ENCODE measurements at regions not wholly inside any gene's neighbourhood (a gene's known extent, or its start where the extent isn't known, plus 50 kb on each side); places are given as distances from the start of the nearest gene placed in this dataset.

- H3K4me1 ChIP-seq = no peaks in the 10 kb centered on the region
- H3K4me3 ChIP-seq = no peak overlapping the region
- H3K36me3 ChIP-seq = no peaks in the 10 kb centered on the region
- H3K27me3 ChIP-seq = no peaks in the 10 kb centered on the region
- intact Hi-C loops (cut with DNase I) = no loop called here
- TF ChIP-seq CTCF (IDR thresholded peaks at IDR 0.05) (no peak), POLR2A (IDR thresholded peaks at IDR 0.05) (no peak), POLR2AphosphoS5 (IDR thresholded peaks at IDR 0.05; ENCODE audit: insufficient read depth in 1 of 2, low read depth in 1 of 2) (no peak)
- no peaks in the 10 kb centered on the region for H3K9me3 ChIP-seq
- no peak overlapping the region for H3K27ac ChIP-seq
- peak in 1 of 2 donors; percentile 77 for DNase-seq (ENCODE audit: extremely low spot score in 2 of 2)
Observed at GRCh38 chr10:128237710-128238109, 111.5 kb upstream of the MKI67 start.

GRCh38 chr10:128241023-128241422 is 114.8 kb upstream of the MKI67 start:
- no peak overlapping the region for H3K27ac ChIP-seq
- H3K36me3 ChIP-seq = no peaks in the 10 kb centered on the region
- H3K27me3 ChIP-seq = no peaks in the 10 kb centered on the region
- intact Hi-C loops (cut with DNase I) = no loop called here
- no peaks in the 10 kb centered on the region for H3K4me1 ChIP-seq
- TF ChIP-seq POLR2A (IDR thresholded peaks at IDR 0.05) = no peak
- no peak for TF ChIP-seq CTCF (IDR thresholded peaks at IDR 0.05)
- TF ChIP-seq POLR2AphosphoS5 (IDR thresholded peaks at IDR 0.05; ENCODE audit: insufficient read depth in 1 of 2, low read depth in 1 of 2) = no peak
- no peak overlapping the region for H3K4me3 ChIP-seq
- no peaks in the 10 kb centered on the region for H3K9me3 ChIP-seq
- DNase-seq (ENCODE audit: extremely low spot score in 2 of 2) = no peak

GRCh38 chr10:128242641-128243040 is 116.4 kb upstream of the MKI67 start:
- Histone ChIP-seq H3K36me3 (no peaks in the 10 kb centered on the region), H3K4me1 (no peaks in the 10 kb centered on the region), H3K4me3 (no peak overlapping the region), H3K9me3 (no peaks in the 10 kb centered on the region), H3K27ac (no peak overlapping the region), H3K27me3 (no peaks in the 10 kb centered on the region)
- DNase-seq (ENCODE audit: extremely low spot score in 2 of 2) = no peak
- intact Hi-C loops (cut with DNase I) = no loop called here
- no peak for TF ChIP-seq CTCF (IDR thresholded peaks at IDR 0.05)
- no peak for TF ChIP-seq POLR2A (IDR thresholded peaks at IDR 0.05)

GRCh38 chr10:128245026-128245425 is 118.8 kb upstream of the MKI67 start:
- DNase-seq (ENCODE audit: extremely low spot score in 2 of 2) = peak in 1 of 2 donors; percentile 22
- no peaks in the 10 kb centered on the region for H3K36me3 ChIP-seq
- no peak overlapping the region for H3K27ac ChIP-seq
- no peaks in the 10 kb centered on the region for H3K4me1 ChIP-seq
- H3K4me3 ChIP-seq = no peak overlapping the region
- no peaks in the 10 kb centered on the region for H3K9me3 ChIP-seq
- H3K27me3 ChIP-seq = no peaks in the 10 kb centered on the region
- TF ChIP-seq CTCF (IDR thresholded peaks at IDR 0.05) = no peak
- no peak for TF ChIP-seq POLR2A (IDR thresholded peaks at IDR 0.05)
- no peak for TF ChIP-seq POLR2AphosphoS5 (IDR thresholded peaks at IDR 0.05; ENCODE audit: insufficient read depth in 1 of 2, low read depth in 1 of 2)
- intact Hi-C loops (cut with DNase I) = no loop called here

- intact Hi-C loops (cut with DNase I) = no loop called here
Observed at GRCh38 chr10:128247576-128247975, 121.4 kb upstream of the MKI67 start.

More at GRCh38 chr10:128247576-128247975, 121.4 kb upstream of the MKI67 start:
- Histone ChIP-seq H3K4me3 (no peak overlapping the region), H3K27me3 (no peaks in the 10 kb centered on the region), H3K27ac (no peak overlapping the region), H3K9me3 (no peaks in the 10 kb centered on the region), H3K36me3 (no peaks in the 10 kb centered on the region), H3K4me1 (no peaks in the 10 kb centered on the region)
- no peak for DNase-seq (ENCODE audit: extremely low spot score in 2 of 2)
- TF ChIP-seq CTCF (IDR thresholded peaks at IDR 0.05) (no peak), POLR2A (IDR thresholded peaks at IDR 0.05) (no peak), POLR2AphosphoS5 (IDR thresholded peaks at IDR 0.05; ENCODE audit: insufficient read depth in 1 of 2, low read depth in 1 of 2) (no peak)
